ENCODE measurements at regions not wholly inside any gene's neighbourhood (a gene's known extent, or its start where the extent isn't known, plus 50 kb on each side); places are given as distances from the start of the nearest gene placed in this dataset.
"Not testable (repeated sequence)": the region's sequence is repeated elsewhere in the genome, so short reads cannot be mapped to it uniquely, and the experiment has no call there.

- peak; percentile 17 for DNase-seq
Observed at GRCh38 chr18:71329563-71329962, 1040.7 kb downstream of the SOCS6 start.

GRCh38 chr18:71329114-71329513, 1040.3 kb downstream of the SOCS6 start:
- DNase-seq = peak; percentile 30

- peak; percentile 65 for DNase-seq
Observed at GRCh38 chr18:71327850-71328249, 1039.0 kb downstream of the SOCS6 start.

GRCh38 chr18:71327441-71327840, 1038.6 kb downstream of the SOCS6 start:
- no peak for DNase-seq

GRCh38 chr18:71326826-71327225, 1038.0 kb downstream of the SOCS6 start:
- DNase-seq = no peak

DNA sequence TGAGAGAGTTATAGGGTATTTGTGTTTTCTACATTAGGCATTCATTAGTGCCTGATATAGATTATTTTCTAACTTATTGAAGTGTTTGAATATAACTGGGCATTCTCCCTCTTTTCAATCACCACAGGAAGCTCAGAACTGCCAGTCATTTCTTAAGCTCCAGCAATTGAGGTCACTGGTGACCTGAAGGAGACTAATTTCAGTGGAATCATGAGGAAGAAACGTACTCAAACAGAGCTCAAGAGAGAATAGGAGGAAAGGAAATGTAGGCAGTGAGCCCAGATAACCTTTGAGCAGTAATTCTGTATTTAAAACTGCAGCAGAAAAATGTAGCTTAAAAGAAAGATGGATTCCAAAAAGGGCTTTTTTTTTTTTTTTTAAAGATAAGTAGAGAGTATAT, 1035.5 kb downstream of the SOCS6 start:
- DNase-seq = no peak

DNA sequence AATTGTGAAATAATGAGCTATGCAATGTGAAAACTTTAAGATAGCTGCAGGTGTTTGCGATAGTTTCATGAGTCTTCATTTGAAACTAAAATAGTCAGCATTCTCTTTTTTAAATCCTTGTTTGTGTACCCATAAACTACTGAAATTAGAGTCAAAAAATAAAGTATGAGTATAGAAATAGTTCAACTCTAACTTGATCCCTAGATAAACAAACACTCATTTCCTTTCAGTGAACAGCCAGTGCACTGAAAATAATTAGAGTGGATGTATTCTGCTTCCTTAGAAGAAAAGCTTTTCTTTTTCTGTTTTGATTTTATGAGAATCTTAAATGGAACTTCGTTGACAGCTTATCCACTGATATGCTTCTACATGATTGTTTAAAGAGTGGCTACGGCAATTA, 1033.4 kb downstream of the SOCS6 start:
- DNase-seq = no peak

DNA sequence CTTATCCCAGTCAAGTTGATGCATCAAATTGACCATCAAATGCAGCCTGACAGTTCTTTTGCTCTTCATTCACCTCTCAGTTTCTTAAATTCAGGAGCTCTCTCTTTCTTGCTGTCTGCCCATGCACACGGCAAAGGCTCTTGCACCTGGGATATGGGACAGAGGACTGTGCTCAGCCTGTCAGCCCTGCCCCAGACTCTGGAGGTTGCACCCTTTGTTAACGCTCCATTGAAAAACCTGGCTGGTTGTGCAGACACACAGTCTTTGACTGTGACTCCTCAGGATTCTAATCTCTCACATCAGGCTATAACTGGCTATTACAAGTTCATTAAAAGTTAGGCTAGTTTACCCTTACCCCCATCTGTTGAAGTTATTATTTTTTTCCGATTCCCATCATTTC, 1032.5 kb downstream of the SOCS6 start:
- DNase-seq = no peak

DNA sequence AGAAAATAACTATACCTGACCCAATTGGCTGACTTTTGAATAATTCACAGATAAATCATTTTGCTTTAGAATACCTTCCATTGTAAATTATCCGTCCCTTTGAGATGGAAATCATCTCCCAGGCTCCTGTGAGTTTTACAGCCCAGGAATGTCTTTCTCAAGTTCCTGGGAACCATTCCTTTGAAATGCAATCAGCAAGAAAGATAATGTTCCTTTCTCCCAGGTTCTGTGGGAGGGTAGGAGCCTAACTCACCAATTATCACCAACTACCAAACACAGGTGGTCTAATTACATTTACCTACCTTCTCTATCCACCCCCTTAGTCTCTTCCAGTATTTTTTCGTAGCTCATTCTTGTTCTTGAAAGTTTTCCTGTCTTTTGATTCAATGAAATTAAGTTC, 1016.0 kb downstream of the SOCS6 start:
- DNase-seq = no peak

- DNase-seq = not testable (repeated sequence)
Observed at GRCh38 chr18:71303743-71304142, 1014.9 kb downstream of the SOCS6 start.

GRCh38 chr18:71301596-71301995, 1012.8 kb downstream of the SOCS6 start:
- no peak for DNase-seq

GRCh38 chr18:71294201-71294600, 1005.4 kb downstream of the SOCS6 start:
- DNase-seq = not testable (repeated sequence)

DNA sequence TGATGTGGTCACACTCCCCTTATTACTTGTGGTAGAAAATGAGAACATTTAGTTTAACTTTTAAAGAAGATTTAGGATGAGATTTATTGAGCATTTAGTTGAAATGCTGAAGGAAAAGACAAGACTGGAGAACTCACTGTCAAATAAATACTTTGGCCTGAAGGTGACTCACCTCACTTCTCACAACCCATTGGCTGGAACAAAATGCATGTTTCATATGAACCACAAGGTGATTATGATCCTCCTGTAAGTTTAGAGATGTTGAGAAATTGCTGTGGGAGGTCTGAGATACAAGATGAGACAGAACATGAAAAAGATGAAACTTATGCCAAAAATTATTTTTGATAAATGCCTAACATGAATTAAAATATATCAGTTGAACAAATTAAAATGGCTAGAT, 1004.5 kb downstream of the SOCS6 start:
- no peak for DNase-seq

- DNase-seq = no peak
Observed at GRCh38 chr18:71287268-71287667, 998.4 kb downstream of the SOCS6 start.

GRCh38 chr18:71252351-71252865, 963.6 kb downstream of the SOCS6 start:
- DNase-seq = no peak

DNA sequence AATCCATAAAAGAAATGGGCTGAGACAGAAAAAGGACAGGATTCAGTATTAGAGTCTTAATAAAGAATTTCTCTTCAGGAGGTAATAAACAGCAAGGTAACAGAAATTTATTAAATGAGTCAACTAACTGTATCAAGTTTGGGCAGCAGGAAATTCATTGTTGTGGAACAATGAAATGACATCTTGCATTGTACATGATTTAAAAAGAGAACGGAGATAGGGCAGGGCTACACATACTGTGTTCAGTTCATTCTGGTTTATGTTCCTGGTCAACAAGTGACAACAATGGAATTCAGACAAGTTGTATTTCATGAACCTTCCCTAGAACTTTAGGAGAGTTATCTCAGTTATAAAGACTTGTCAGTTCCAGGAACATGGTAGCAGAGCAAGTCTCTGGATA, 961.3 kb downstream of the SOCS6 start:
- DNase-seq = no peak

GRCh38 chr18:71249791-71250190, 960.9 kb downstream of the SOCS6 start:
- DNase-seq = no peak

GRCh38 chr18:71242981-71243380, 954.1 kb downstream of the SOCS6 start:
- no peak for DNase-seq

DNA sequence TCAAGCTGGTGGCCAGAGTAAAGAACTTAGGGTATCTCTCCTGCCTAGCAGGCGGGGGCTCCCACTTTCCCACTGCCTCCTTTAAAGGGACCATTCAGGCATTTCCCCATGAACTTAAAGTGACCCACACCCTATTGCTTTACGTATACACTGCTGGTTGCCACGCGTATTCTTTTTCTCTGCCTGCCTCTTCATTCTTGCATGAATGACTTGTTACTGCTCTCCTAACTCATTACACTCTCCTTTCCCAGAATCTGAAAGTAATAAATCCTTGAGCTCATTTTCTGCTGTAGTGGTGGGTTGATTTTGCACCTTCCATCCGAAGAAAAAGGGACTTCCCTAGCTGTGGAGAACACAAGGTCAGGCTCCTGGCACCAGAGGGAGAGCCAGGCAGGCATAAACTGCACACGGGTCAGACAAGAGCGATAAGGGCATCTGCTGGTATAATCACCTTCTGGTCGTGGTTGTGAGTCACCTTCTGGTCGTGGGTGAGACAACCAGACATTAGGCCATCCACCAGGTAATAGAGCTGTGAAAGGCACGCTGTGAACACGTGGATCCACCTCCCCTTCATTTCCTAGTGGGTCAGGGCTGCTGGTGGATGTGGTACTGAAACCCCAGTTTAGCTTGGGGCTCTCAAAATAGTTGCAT, 950.3 kb downstream of the SOCS6 start:
- peak; percentile 63 for DNase-seq

DNA sequence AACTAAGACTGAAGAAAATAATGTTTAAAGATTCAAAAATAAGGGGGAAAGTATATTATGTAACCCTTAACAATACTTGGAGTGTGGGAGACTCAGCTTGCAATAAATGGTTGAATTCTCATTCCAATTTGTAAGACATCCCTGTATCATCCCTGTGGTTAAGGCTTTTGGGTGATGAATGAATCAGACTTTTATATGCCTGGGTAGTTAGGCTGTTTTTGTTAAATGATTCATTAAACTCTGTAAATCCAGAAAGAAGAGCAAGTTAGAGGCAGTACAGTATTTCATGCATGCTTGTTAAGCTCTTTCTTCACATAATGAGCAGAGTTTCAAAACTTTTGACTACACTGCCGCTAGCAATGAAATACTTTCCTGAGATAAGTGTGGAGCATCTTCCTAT, 948.8 kb downstream of the SOCS6 start:
- no peak for DNase-seq

DNA sequence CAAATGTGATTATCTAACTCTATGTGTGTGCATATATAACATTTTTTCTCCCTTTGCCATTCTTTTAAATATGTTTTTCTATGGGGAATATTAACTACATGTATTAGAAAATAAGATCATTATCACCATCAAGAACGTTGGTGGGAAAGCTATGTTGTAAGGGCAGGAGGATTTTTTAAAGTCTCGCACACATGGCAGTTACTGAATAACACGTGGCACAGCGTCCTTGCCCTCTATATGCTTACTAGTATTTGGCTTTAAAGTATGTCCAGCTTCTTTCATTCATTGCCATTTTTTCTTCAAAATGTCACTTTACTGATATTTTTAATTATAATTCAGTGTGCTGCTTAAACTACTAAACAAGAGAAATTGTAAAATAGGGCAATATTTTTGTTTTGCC, 944.3 kb downstream of the SOCS6 start:
- DNase-seq = no peak

DNA sequence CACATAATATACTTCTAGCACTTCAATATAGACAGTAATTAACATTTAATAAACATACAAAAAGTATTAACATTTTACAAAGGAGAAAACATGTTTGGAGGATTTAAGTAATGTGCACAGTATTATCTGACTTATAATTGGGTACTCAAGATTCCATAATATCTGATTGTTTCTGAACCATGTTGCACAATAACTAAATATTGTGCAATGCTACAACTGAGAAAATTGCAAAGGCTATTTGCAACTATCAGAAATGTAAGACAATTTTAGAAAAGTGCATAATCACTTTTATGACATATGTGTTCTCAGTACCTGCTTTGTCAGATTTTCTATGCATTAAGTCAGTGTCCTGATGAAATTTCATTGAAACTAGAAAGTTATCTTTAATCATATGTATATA, 934.6 kb downstream of the SOCS6 start:
- DNase-seq = no peak

GRCh38 chr18:71221405-71221804, 932.6 kb downstream of the SOCS6 start:
- no peak for DNase-seq

- not testable (repeated sequence) for DNase-seq
Observed at GRCh38 chr18:71212739-71213138, 923.9 kb downstream of the SOCS6 start.

GRCh38 chr18:71212222-71212621, 923.4 kb downstream of the SOCS6 start:
- DNase-seq = no peak
